ENCODE measurements at regions not wholly inside any gene's neighbourhood (a gene's known extent, or its start where the extent isn't known, plus 50 kb on each side); places are given as distances from the start of the nearest gene placed in this dataset.

DNA sequence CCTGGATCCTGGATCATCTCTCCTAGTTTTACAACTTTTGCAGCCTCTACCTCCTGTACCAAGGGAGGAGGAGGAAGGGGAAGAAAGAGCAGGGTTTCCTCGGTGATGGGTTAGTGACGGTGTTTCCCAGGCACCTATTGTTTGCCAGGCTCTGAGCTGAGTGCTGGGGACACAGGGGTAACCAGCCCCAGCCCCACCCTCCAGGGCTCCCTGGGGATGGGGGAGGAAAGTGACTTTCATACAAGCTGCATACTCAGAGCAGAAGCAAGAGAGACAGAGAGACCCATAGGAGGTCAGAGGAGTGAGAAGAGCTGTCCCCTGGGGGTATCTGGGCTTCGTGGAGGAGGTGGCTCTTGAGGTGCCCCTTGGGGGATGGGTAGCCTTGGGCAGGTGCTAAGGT is 89.4 kb upstream of the THY1 start:
- TF ChIP-seq, protein P1, sequence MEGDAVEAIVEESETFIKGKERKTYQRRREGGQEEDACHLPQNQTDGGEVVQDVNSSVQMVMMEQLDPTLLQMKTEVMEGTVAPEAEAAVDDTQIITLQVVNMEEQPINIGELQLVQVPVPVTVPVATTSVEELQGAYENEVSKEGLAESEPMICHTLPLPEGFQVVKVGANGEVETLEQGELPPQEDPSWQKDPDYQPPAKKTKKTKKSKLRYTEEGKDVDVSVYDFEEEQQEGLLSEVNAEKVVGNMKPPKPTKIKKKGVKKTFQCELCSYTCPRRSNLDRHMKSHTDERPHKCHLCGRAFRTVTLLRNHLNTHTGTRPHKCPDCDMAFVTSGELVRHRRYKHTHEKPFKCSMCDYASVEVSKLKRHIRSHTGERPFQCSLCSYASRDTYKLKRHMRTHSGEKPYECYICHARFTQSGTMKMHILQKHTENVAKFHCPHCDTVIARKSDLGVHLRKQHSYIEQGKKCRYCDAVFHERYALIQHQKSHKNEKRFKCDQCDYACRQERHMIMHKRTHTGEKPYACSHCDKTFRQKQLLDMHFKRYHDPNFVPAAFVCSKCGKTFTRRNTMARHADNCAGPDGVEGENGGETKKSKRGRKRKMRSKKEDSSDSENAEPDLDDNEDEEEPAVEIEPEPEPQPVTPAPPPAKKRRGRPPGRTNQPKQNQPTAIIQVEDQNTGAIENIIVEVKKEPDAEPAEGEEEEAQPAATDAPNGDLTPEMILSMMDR (IDR thresholded peaks at IDR 0.05; ENCODE audit: borderline replicate concordance, extremely low read depth, low read length, poor library complexity, severe bottlenecking) = no peak
- TF ChIP-seq EZH2 (IDR thresholded peaks at IDR 0.05; ENCODE audit: borderline replicate concordance, low read depth, low read length, severe bottlenecking) = no peak
